HL-60 (cell line): ENCODE measurements at regions not wholly inside any gene's neighbourhood (a gene's known extent, or its start where the extent isn't known, plus 50 kb on each side); places are given as distances from the start of the nearest gene placed in this dataset.

Experiments
- DNase-seq, 2 experiments: peaks; one replicate each; pipeline ENCODE4 v3.0.0-alpha.2; 2010 to 2020; ENCODE audit warnings: low read depth in 1 of 2, low spot score in 1 of 2
- H3K27ac ChIP-seq: fragments of 250-450 bp; sonication (Bioruptor Pico); replicated peaks from 2 replicates; pipeline ENCODE4 v1.5.1; 2020; ENCODE audit warnings: mild to moderate bottlenecking, moderate library complexity
- H3K27me3 ChIP-seq: fragments of 250-450 bp; sonication (Bioruptor Pico); 2 replicates; pipeline ENCODE4 v1.5.1; 2021; ENCODE audit warnings: mild to moderate bottlenecking, moderate library complexity; ENCODE audit not compliant: insufficient read depth, poor library complexity, severe bottlenecking
- H3K4me3 ChIP-seq: replicated peaks from 2 replicates; pipeline ENCODE4 v1.5.1; 2011; ENCODE audit warnings: mild to moderate bottlenecking, control low read depth, low read length; ENCODE audit not compliant: insufficient read depth
- CTCF ChIP-seq: IDR thresholded peaks from one replicate; pipeline ENCODE4 v1.5.1; 2011; ENCODE audit warnings: low read length, control low read depth, inconsistent platforms; ENCODE audit not compliant: insufficient read depth
- GABPA ChIP-seq: IDR thresholded peaks from 2 replicates; pipeline ENCODE4 v1.6.1; 2012; ENCODE audit warnings: low read depth
- POLR2AphosphoS5 ChIP-seq: IDR thresholded peaks from 2 replicates; pipeline ENCODE4 v1.6.1; 2012; ENCODE audit warnings: low read depth
- REST ChIP-seq: IDR thresholded peaks from 2 replicates; pipeline ENCODE4 v1.6.1; 2012; ENCODE audit warnings: low read depth; ENCODE audit not compliant: insufficient replicate concordance
- SPI1 ChIP-seq: IDR thresholded peaks from 2 replicates; pipeline ENCODE4 v1.6.1; 2012; ENCODE audit warnings: low read depth, mild to moderate bottlenecking, borderline replicate concordance

GRCh38 chr6:66086532-66086931 is 379.5 kb upstream of the EYS start:
- TF ChIP-seq POLR2AphosphoS5 = no peak
- no peak for TF ChIP-seq CTCF
- no peak for TF ChIP-seq SPI1
- TF ChIP-seq GABPA = no peak
- no peak for TF ChIP-seq REST
- no peak overlapping the region for H3K27ac ChIP-seq
- DNase-seq = no peak

GRCh38 chr6:66082914-66083313 is 375.9 kb upstream of the EYS start:
- DNase-seq = no peak
- H3K4me3 ChIP-seq = no peak overlapping the region
- no peak for TF ChIP-seq GABPA
- TF ChIP-seq REST = no peak
- no peak for TF ChIP-seq SPI1
- no peak for TF ChIP-seq CTCF
- H3K27me3 ChIP-seq = no peaks in the 10 kb centered on the region
- H3K27ac ChIP-seq = no peak overlapping the region

More at GRCh38 chr6:66086532-66086931, 379.5 kb upstream of the EYS start:
- Histone ChIP-seq H3K4me3 (no peak overlapping the region), H3K27me3 (no peaks in the 10 kb centered on the region)

- no peak overlapping the region for H3K27ac ChIP-seq
- no peak overlapping the region for H3K4me3 ChIP-seq
- TF ChIP-seq SPI1 (no peak), GABPA (no peak), CTCF (no peak), REST (no peak), POLR2AphosphoS5 (no peak)
- H3K27me3 ChIP-seq = no peaks in the 10 kb centered on the region
- no peak for DNase-seq
Observed at GRCh38 chr6:66068907-66069306, 361.9 kb upstream of the EYS start.
